ENCODE measurements at regions not wholly inside any gene's neighbourhood (a gene's known extent, or its start where the extent isn't known, plus 50 kb on each side); places are given as distances from the start of the nearest gene placed in this dataset.

- no peaks in the 10 kb centered on the region for H3K9me2 ChIP-seq (ENCODE audit: insufficient read depth)
- in situ Hi-C loops (cut with MboI) = loop anchor here (25.0 kb wide), 2 partner anchors 287 to 1138 kb away; no protein-coding TSS in a partner anchor
- 90 to 93% methylated on average over 5 of the region's 5 CpGs for WGBS, 2 experiments (ENCODE audit: low coverage in 1 of 2, low lambda C conversion rate in 2 of 2, missing lambda C conversion rate in 2 of 2)
- no peaks in the 10 kb centered on the region for H3K36me3 ChIP-seq (ENCODE audit: low read depth)
- peaks cover 13% of the 10 kb centered on the region for H3F3A ChIP-seq (ENCODE audit: insufficient read depth)
- no peak overlapping the region for H2AFZ ChIP-seq
- no peak overlapping the region for H3K4me3 ChIP-seq
- H4K20me1 ChIP-seq (ENCODE audit: insufficient read depth) = no peaks in the 10 kb centered on the region
- TF ChIP-seq EZH2phosphoT487 (IDR thresholded peaks at IDR 0.05; ENCODE audit: insufficient read depth, low read depth) (no peak), EZH2 (IDR thresholded peaks at IDR 0.05; ENCODE audit: insufficient read depth, poor library complexity, severe bottlenecking) (no peak)
- no peaks in the 10 kb centered on the region for H3K79me2 ChIP-seq (ENCODE audit: insufficient read depth)
- H3K4me2 ChIP-seq (ENCODE audit: unreplicated experiment) = no peak overlapping the region
- H3K4me1 ChIP-seq (ENCODE audit: insufficient read depth) = peaks cover 12% of the 10 kb centered on the region
- H3K27me3 ChIP-seq (replicated peaks; ENCODE audit: insufficient read depth) = no peaks in the 10 kb centered on the region
- H3K9me3 ChIP-seq (ENCODE audit: low read depth) = no peaks in the 10 kb centered on the region
- DNase-seq = no peak
- no peak overlapping the region for H3K27ac ChIP-seq
- no peak overlapping the region for H3K9ac ChIP-seq
These were observed 135.2 kb upstream of the NT5C1B start for GRCh38 chr2:18724371-18725145.

- Histone ChIP-seq H3K27me3 (replicated peaks; ENCODE audit: insufficient read depth) (no peaks in the 10 kb centered on the region), H3K79me2 (ENCODE audit: insufficient read depth) (no peaks in the 10 kb centered on the region), H3K36me3 (ENCODE audit: low read depth) (no peaks in the 10 kb centered on the region), H3K4me3 (no peak overlapping the region), H2AFZ (no peak overlapping the region), H4K20me1 (ENCODE audit: insufficient read depth) (no peaks in the 10 kb centered on the region), H3F3A (ENCODE audit: insufficient read depth) (peaks cover 17% of the 10 kb centered on the region), H3K9me3 (ENCODE audit: low read depth) (no peaks in the 10 kb centered on the region), H3K4me2 (ENCODE audit: unreplicated experiment) (no peak overlapping the region), H3K4me1 (ENCODE audit: insufficient read depth) (peaks cover 12% of the 10 kb centered on the region), H3K27ac (no peak overlapping the region), H3K9ac (no peak overlapping the region), H3K9me2 (ENCODE audit: insufficient read depth) (no peaks in the 10 kb centered on the region)
- in situ Hi-C loops (cut with MboI) = no loop called here
- no peak for DNase-seq
- 97 to 98% methylated on average over 4 of the region's 4 CpGs for WGBS, 2 experiments (ENCODE audit: low coverage in 1 of 2, low lambda C conversion rate in 2 of 2, missing lambda C conversion rate in 2 of 2)
- TF ChIP-seq EZH2phosphoT487 (IDR thresholded peaks at IDR 0.05; ENCODE audit: insufficient read depth, low read depth) (no peak), EZH2 (IDR thresholded peaks at IDR 0.05; ENCODE audit: insufficient read depth, poor library complexity, severe bottlenecking) (no peak)
These were observed 133.8 kb upstream of the NT5C1B start for GRCh38 chr2:18723219-18723618.

- Histone ChIP-seq H3K79me2 (ENCODE audit: insufficient read depth) (no peaks in the 10 kb centered on the region), H3K4me3 (no peak overlapping the region), H3K9me3 (ENCODE audit: low read depth) (no peaks in the 10 kb centered on the region), H3K27me3 (replicated peaks; ENCODE audit: insufficient read depth) (no peaks in the 10 kb centered on the region), H3K4me1 (ENCODE audit: insufficient read depth) (peaks cover 12% of the 10 kb centered on the region), H4K20me1 (ENCODE audit: insufficient read depth) (no peaks in the 10 kb centered on the region), H3K4me2 (ENCODE audit: unreplicated experiment) (no peak overlapping the region), H2AFZ (no peak overlapping the region), H3K27ac (no peak overlapping the region), H3K36me3 (ENCODE audit: low read depth) (no peaks in the 10 kb centered on the region), H3K9me2 (ENCODE audit: insufficient read depth) (no peaks in the 10 kb centered on the region), H3F3A (ENCODE audit: insufficient read depth) (peaks cover 17% of the 10 kb centered on the region), H3K9ac (no peak overlapping the region)
- in situ Hi-C loops (cut with MboI) = no loop called here
- no peak for TF ChIP-seq EZH2phosphoT487 (IDR thresholded peaks at IDR 0.05; ENCODE audit: insufficient read depth, low read depth)
- no peak for TF ChIP-seq EZH2 (IDR thresholded peaks at IDR 0.05; ENCODE audit: insufficient read depth, poor library complexity, severe bottlenecking)
- no peak for DNase-seq
- whole genome bisulfite sequencing, 2 experiments (ENCODE audit: low coverage in 1 of 2, low lambda C conversion rate in 2 of 2, missing lambda C conversion rate in 2 of 2) = 96 to 98% methylated on average over 2 of the region's 2 CpGs
These were observed 132.7 kb upstream of the NT5C1B start for GRCh38 chr2:18722101-18722500.

GRCh38 chr2:18721038-18721922 lies 131.9 kb upstream of the NT5C1B start:
- Histone ChIP-seq H3K4me3 (no peak overlapping the region), H3F3A (ENCODE audit: insufficient read depth) (peaks cover 17% of the 10 kb centered on the region), H3K36me3 (ENCODE audit: low read depth) (no peaks in the 10 kb centered on the region), H3K79me2 (ENCODE audit: insufficient read depth) (no peaks in the 10 kb centered on the region), H3K4me1 (ENCODE audit: insufficient read depth) (peaks cover 12% of the 10 kb centered on the region), H3K4me2 (ENCODE audit: unreplicated experiment) (no peak overlapping the region), H2AFZ (no peak overlapping the region), H3K27me3 (replicated peaks; ENCODE audit: insufficient read depth) (no peaks in the 10 kb centered on the region), H4K20me1 (ENCODE audit: insufficient read depth) (no peaks in the 10 kb centered on the region), H3K9ac (no peak overlapping the region), H3K9me3 (ENCODE audit: low read depth) (no peaks in the 10 kb centered on the region), H3K9me2 (ENCODE audit: insufficient read depth) (no peaks in the 10 kb centered on the region), H3K27ac (no peak overlapping the region)
- no peak for DNase-seq
- no peak for TF ChIP-seq EZH2 (IDR thresholded peaks at IDR 0.05; ENCODE audit: insufficient read depth, poor library complexity, severe bottlenecking)
- no peak for TF ChIP-seq EZH2phosphoT487 (IDR thresholded peaks at IDR 0.05; ENCODE audit: insufficient read depth, low read depth)
- 83 to 84% methylated on average over 10 of the region's 10 CpGs for WGBS, 2 experiments (ENCODE audit: low coverage in 1 of 2, low lambda C conversion rate in 2 of 2, missing lambda C conversion rate in 2 of 2)
- in situ Hi-C loops (cut with MboI) = no loop called here
